Stimulated activated CD8-positive, alpha-beta memory T cell treated with anti-CD3 and anti-CD28 coated beads, Interleukin-2, amount 100 ng/mL, for 48 hours (primary cell): ENCODE measurements at regions not wholly inside any gene's neighbourhood (a gene's known extent, or its start where the extent isn't known, plus 50 kb on each side); places are given as distances from the start of the nearest gene placed in this dataset.

Experiments used
- DNase-seq, 2 donors: peaks; one replicate each; pipeline ENCODE4 v3.0.0-alpha.2; 2020; ENCODE audit warnings: low read depth in 2 of 2

GRCh38 chr15:31752905-31753304 lies 277.4 kb upstream of the CHRNA7 start:
- DNase-seq, result no peak

DNA sequence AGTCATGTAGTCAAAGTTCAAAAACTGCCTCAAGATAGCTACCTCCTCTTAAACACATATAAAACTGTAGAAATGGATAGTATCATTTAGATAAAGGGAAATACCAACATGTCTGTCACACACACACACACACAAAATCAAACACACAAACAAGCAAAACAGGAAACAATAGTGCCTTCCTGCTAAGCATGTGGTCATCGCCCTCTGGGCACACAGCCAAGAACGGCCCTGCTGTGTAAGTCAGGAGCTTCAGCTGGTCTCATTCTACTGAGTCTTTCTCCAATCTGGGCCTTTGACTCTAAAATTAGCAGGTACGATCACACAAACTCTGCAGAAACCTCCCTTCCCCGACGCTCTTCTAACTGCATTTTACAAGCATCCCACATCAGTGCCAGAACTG lies 272.2 kb upstream of the CHRNA7 start:
- no peak for DNase-seq

GRCh38 chr15:31768055-31768454 lies 262.3 kb upstream of the CHRNA7 start:
- no peak for DNase-seq

- no peak for DNase-seq
These were observed 256.3 kb upstream of the CHRNA7 start for GRCh38 chr15:31774045-31774444.

GRCh38 chr15:31776039-31776438 lies 254.3 kb upstream of the CHRNA7 start:
- no peak for DNase-seq

GRCh38 chr15:31781261-31781660 lies 249.1 kb upstream of the CHRNA7 start:
- no peak for DNase-seq

- no peak for DNase-seq
These were observed 248.1 kb upstream of the CHRNA7 start for GRCh38 chr15:31782016-31782783.

GRCh38 chr15:31782951-31783350 lies 247.4 kb upstream of the CHRNA7 start:
- DNase-seq, result no peak

DNA sequence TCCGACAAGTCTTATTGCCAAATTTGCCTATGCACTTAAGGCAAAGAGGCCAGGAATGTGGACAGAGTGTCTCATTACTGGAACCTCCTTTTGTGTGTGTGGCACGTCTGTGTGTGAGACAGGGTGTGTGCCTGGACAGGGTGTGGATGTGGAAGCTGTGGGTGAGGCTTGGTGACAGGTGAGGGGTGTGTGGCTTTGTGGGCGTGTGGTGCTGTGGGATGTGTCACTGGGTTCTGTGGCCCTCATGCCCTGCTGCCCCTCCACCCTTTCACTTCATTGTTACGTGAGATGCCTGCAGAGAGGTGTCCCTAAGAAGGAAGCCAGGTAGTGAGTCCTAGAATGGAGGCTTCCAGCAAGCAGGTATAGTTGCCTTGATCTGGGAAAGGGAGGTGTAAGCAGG lies 244.0 kb upstream of the CHRNA7 start:
- no peak for DNase-seq

DNA sequence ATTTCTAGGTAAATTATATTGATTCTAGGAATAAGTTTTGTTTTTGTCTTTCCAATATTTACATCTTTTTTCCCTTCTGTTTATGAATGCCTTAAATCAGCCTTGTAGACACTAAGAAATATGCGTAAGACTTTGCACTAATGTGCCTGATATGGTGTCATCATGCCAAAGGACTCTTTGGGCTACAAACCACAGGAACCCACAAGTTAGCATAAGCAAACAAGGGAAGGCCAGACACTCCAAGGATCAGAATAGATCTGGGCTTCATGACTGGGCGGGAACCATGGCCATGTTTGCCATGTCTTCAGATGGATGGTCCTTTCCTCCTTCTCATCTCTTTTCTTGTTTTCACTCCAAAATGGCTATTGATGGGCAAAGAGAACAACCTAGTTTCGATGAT lies 242.2 kb upstream of the CHRNA7 start:
- no peak for DNase-seq

GRCh38 chr15:31792611-31793199 lies 237.6 kb upstream of the CHRNA7 start:
- DNase-seq, result no peak

DNA sequence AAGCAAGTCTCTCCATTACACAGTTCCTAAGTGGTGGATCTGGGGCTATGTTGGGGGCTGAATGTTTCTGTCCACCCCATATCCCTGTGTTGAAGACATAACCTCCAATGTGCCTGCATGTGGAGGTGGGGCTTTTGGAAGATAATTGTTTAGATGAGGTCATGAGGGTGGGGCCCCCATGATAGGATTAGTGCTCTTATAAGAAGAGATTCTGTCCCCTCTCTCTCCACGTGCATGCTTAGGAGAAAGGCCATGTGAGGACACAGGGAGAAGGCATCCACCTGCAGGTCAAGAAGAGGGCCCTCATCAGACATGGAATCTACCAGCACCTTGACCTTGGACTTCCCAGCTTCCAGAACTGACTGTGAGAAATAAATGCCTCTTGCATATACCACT lies 231.0 kb upstream of the CHRNA7 start:
- DNase-seq, result no peak

DNA sequence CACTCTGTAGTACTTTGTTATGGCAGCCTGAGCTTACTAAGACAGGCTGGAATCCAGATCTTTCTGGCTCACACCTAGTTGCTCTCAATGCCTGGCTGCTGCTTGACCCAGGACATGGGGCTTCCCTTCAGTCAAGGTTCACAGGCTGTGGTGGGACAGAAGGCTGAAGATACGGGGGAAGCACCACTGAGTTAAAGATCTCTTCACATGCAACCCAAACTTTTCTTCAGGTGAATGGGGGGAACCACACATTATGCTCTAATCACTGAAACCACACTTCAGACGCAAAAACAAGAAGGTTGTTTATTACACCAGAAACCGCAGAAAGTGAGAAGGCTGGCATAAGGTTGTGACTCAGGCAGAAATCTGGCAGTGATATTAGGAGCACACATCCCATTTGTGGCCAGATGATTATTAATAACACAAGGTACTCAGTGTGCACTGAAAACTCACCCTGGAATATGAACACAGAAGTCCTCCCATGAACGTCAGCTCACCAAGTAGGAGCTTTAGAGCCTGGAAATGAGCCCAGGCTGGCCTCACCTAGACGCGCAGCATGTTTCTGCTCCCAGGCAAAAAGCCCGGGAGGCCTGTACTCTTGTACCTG lies 230.5 kb upstream of the CHRNA7 start:
- DNase-seq, result no peak

- DNase-seq, result no peak
These were observed 229.2 kb upstream of the CHRNA7 start for GRCh38 chr15:31801152-31801551.

DNA sequence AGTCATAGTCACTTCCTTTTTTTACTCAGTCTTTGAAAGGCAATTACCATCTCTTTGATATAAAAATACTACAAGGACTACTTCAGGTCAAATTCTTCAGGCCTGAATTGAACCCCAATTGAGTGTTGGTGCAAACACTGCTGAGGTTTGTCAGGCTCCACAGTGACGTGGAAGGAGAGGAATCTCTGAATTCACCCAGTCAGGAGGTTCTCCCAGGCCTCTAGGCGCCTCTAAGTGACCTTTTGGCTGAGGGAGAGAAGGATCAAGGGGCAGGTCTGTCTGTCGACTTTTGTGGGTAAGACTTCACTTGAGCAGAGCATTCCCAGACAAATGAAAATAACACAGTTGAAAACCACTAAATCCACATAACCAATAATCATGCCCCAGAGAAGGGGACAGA lies 227.6 kb upstream of the CHRNA7 start:
- DNase-seq, result no peak

GRCh38 chr15:31803388-31803884 lies 226.9 kb upstream of the CHRNA7 start:
- DNase-seq, result no peak

- DNase-seq, result no peak
These were observed 225.1 kb upstream of the CHRNA7 start for GRCh38 chr15:31805090-31805662.

- DNase-seq, result no peak
These were observed 224.2 kb upstream of the CHRNA7 start for GRCh38 chr15:31806106-31806505.

- DNase-seq, result no peak
These were observed 218.7 kb upstream of the CHRNA7 start for GRCh38 chr15:31811641-31812040.

GRCh38 chr15:31814082-31814481 lies 216.2 kb upstream of the CHRNA7 start:
- no peak for DNase-seq

DNA sequence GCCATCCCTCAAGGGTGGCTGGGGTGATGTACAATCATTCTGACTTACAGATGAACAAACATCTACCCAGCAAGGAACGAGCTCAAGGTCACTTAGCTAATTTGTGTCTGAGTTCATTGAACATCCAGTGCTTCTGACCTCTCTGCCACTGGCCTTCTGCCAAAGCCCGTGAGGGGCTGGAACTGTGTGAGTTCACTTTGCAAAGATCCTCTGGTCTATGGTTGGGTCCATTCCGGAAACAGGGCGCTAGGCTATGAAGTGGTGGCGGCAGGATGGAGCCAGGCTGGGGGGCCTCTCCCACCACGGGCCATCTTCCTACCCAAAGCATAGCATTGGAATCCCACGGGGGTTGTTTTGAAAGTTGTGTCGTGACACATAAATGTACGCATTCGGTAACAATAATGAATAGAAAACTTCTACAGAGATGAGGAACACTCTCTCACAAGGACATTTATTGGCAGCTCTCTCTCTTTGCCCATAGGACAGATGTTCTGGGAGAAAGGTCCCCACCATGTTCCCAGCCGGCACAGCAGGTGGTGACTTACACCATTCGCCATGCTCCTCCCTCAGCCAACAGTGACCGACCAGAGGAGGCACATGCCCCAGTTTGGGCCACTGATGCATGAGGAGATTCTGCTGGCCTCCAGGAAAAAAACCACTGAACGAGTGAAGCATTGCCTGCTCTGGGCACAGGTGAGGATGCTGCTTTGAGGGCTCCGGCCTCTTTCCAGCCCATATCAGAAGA lies 214.7 kb upstream of the CHRNA7 start:
- no peak for DNase-seq

DNA sequence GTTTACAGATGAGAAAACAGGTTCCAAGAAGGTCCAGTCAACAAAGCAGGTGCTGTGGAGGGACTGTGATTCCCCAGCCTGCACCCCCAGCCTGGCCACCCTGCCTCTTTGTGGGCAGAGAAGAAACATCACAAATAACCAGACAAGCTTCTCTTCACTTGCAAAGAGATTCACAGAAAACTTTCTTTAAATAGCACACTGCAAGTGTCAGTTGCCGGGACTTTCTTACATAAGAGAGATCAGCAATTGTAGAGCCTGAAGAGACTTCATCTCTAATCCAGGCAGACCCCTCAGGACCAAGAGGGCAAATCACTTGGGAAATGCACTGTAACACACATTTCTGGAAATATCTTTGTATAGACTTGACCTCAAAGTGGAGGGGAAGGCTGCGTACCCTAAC lies 207.9 kb upstream of the CHRNA7 start:
- no peak for DNase-seq
